Gastroesophageal sphincter (tissue), 4 donors: ENCODE measurements at regions not wholly inside any gene's neighbourhood (a gene's known extent, or its start where the extent isn't known, plus 50 kb on each side); places are given as distances from the start of the nearest gene placed in this dataset.

Source experiments
- ATAC-seq: fragments of 150-250 bp; one replicate; pipeline ENCODE4 v1.9.1; 2016; ENCODE audit warnings: mild to moderate bottlenecking, moderate library complexity
- H3K27ac ChIP-seq, 4 donors: fragments of 200-600 bp; sonication (generic) in 3 of 4; 1 replicate in 3 of 4; 2 replicates in 1 of 4; pipeline ENCODE4 v1.5.1; 2016 to 2019
- H3K27me3 ChIP-seq: fragments of 200-600 bp; sonication (generic); one replicate; pipeline ENCODE4 v1.5.1; 2019
- H3K36me3 ChIP-seq, 2 donors: fragments of 200-600 bp; sonication (generic); one replicate each; pipeline ENCODE4 v1.5.1; 2019; ENCODE audit warnings: control low read depth in 1 of 2
- H3K4me1 ChIP-seq, 3 donors: fragments of 200-600 bp; sonication (generic); 1 replicate in 2 of 3; 2 replicates in 1 of 3; pipeline ENCODE4 v1.5.1; 2016 to 2019; ENCODE audit warnings: control low read depth in 2 of 3
- H3K4me3 ChIP-seq, 2 donors: fragments of 200-600 bp; sonication (generic); one replicate each; pipeline ENCODE4 v1.5.1; 2019; ENCODE audit warnings: mild to moderate bottlenecking in 1 of 2, moderate library complexity in 1 of 2
- H3K9me3 ChIP-seq, 3 donors: fragments of 200-600 bp; sonication (generic); one replicate each; pipeline ENCODE4 v1.5.1; 2017 to 2019; ENCODE audit warnings: control low read depth in 2 of 3
- CTCF ChIP-seq, 4 experiments: fragments of 200-600 bp in 2 of 4; fragments of 450-650 bp in 2 of 4; sonication (generic) in 1 of 4; IDR thresholded peaks; one replicate each; pipeline ENCODE4 v1.5.1; 2017 to 2019; ENCODE audit warnings: antibody characterized with exemption in 4 of 4, mild to moderate bottlenecking in 2 of 4, moderate library complexity in 2 of 4
- EP300 ChIP-seq: sonication (generic); formaldehyde crosslinking; IDR thresholded peaks from one replicate; pipeline ENCODE4 v1.6.1; 2017; ENCODE audit warnings: antibody characterized with exemption, mild to moderate bottlenecking
- POLR2A ChIP-seq, 2 donors: fragments of 450-650 bp; IDR thresholded peaks; one replicate each; pipeline ENCODE4 v1.6.1; 2017; ENCODE audit warnings: antibody characterized with exemption in 2 of 2, mild to moderate bottlenecking in 2 of 2, moderate library complexity in 1 of 2
- POLR2AphosphoS5 ChIP-seq: sonication (generic); formaldehyde crosslinking; IDR thresholded peaks from one replicate; pipeline ENCODE4 v1.6.1; 2017; ENCODE audit warnings: antibody characterized with exemption
- WGBS, 2 donors: methylation state at CpG; one replicate each; pipeline ENCODE4 v1.1.5; 2018; ENCODE audit warnings: low coverage in 1 of 2; 5-methylcytosine and 5-hydroxymethylcytosine counted together

GRCh38 chr6:18328070-18328469 lies 59.1 kb upstream of the RNF144B start:
- Histone ChIP-seq H3K27ac (peak overlapping the region in 3 of 4 donors; percentile 1 to 38 (median 18)), H3K4me3 (no peak overlapping the region)
- WGBS, 2 donors: 51 to 54% methylated on average over 2 of the region's 2 CpGs

GRCh38 chr6:18327626-18328025 lies 59.5 kb upstream of the RNF144B start:
- peak; percentile 58 for ATAC-seq
- Histone ChIP-seq H3K27me3 (no peaks in the 10 kb centered on the region), H3K27ac (peak overlapping the region in 3 of 4 donors; percentile 1 to 38 (median 18)), H3K36me3 (no peaks in the 10 kb centered on the region), H3K4me1 (peaks cover 0 to 20% (median 4%) of the 10 kb centered on the region in 3 donors), H3K9me3 (no peaks in the 10 kb centered on the region), H3K4me3 (no peak overlapping the region)
- WGBS, 2 donors: 67 to 69% methylated on average over 1 to 5 of the region's 5 CpGs
- no peak for TF ChIP-seq POLR2AphosphoS5
- no peak for TF ChIP-seq POLR2A (IDR thresholded peaks at IDR 0.05)
- TF ChIP-seq CTCF (IDR thresholded peaks at IDR 0.05): no peak
- no peak for TF ChIP-seq EP300

More at GRCh38 chr6:18328070-18328469, 59.1 kb upstream of the RNF144B start:
- Histone ChIP-seq H3K4me1 (peaks cover 0 to 20% (median 4%) of the 10 kb centered on the region in 3 donors), H3K27me3 (no peaks in the 10 kb centered on the region), H3K9me3 (no peaks in the 10 kb centered on the region), H3K36me3 (no peaks in the 10 kb centered on the region)
- TF ChIP-seq EP300 (no peak), CTCF (IDR thresholded peaks at IDR 0.05) (no peak)
- no peak for ATAC-seq

- WGBS, 2 donors: 80% methylated on average over 2 of the region's 6 CpGs; no CpG with 5 or more reads in 1 of the 2 donors
- no peak overlapping the region for H3K27ac ChIP-seq
- H3K9me3 ChIP-seq: no peaks in the 10 kb centered on the region
- H3K4me3 ChIP-seq: no peak overlapping the region
- no peak for ATAC-seq
- H3K27me3 ChIP-seq: no peaks in the 10 kb centered on the region
- no peaks in the 10 kb centered on the region for H3K36me3 ChIP-seq
- H3K4me1 ChIP-seq: peaks cover 0 to 20% (median 4%) of the 10 kb centered on the region in 3 donors
- TF ChIP-seq POLR2A (IDR thresholded peaks at IDR 0.05): no peak
- TF ChIP-seq CTCF (IDR thresholded peaks at IDR 0.05): no peak
- TF ChIP-seq POLR2AphosphoS5: no peak
- no peak for TF ChIP-seq EP300
These were observed 60.2 kb upstream of the RNF144B start for GRCh38 chr6:18326980-18327379.

GRCh38 chr6:18326001-18326400 lies 61.1 kb upstream of the RNF144B start:
- WGBS, 2 donors: 60 to 83% methylated on average over 1 to 2 of the region's 2 CpGs
- no peak overlapping the region for H3K27ac ChIP-seq
- no peak for TF ChIP-seq CTCF (IDR thresholded peaks at IDR 0.05)
- TF ChIP-seq POLR2AphosphoS5: no peak
- no peak for TF ChIP-seq POLR2A (IDR thresholded peaks at IDR 0.05)
- TF ChIP-seq EP300: no peak
- H3K4me3 ChIP-seq: no peak overlapping the region
- no peaks in the 10 kb centered on the region for H3K36me3 ChIP-seq
- H3K27me3 ChIP-seq: no peaks in the 10 kb centered on the region
- H3K4me1 ChIP-seq: peaks cover 0 to 20% (median 4%) of the 10 kb centered on the region in 3 donors
- no peak for ATAC-seq
- no peaks in the 10 kb centered on the region for H3K9me3 ChIP-seq

- Histone ChIP-seq H3K36me3 (no peaks in the 10 kb centered on the region), H3K27ac (no peak overlapping the region), H3K4me1 (peaks cover 0 to 20% (median 4%) of the 10 kb centered on the region in 3 donors), H3K4me3 (no peak overlapping the region), H3K27me3 (no peaks in the 10 kb centered on the region), H3K9me3 (no peaks in the 10 kb centered on the region)
- 42 to 58% methylated on average over 4 of the region's 4 CpGs for WGBS, 2 donors
- TF ChIP-seq EP300 (no peak), POLR2AphosphoS5 (no peak), CTCF (IDR thresholded peaks at IDR 0.05) (no peak), POLR2A (IDR thresholded peaks at IDR 0.05) (no peak)
- no peak for ATAC-seq
These were observed 60.3 kb upstream of the DEK start for GRCh38 chr6:18324706-18325042.
